GM21723 (cell line): ENCODE measurements at regions not wholly inside any gene's neighbourhood (a gene's known extent, or its start where the extent isn't known, plus 50 kb on each side); places are given as distances from the start of the nearest gene placed in this dataset.

Experiments
- ATAC-seq: cut with Tn5 transposase; IDR thresholded peaks from one replicate; pipeline ENCODE4 v1.9.1; 2021; ENCODE audit warnings: mild to moderate bottlenecking, moderate library complexity; ENCODE audit not compliant: unreplicated experiment

- peak; percentile 67 for ATAC-seq
Measured at GRCh38 chr20:39264506-39265172, 302.5 kb downstream of the DHX35 start.

- ATAC-seq: no peak
Measured at GRCh38 chr20:39263076-39263475, 300.9 kb downstream of the DHX35 start.

- no peak for ATAC-seq
Measured at GRCh38 chr20:39259808-39260207, 297.7 kb downstream of the DHX35 start.

- ATAC-seq: no peak
Measured at GRCh38 chr20:39259010-39259803, 297.1 kb downstream of the DHX35 start.

- no peak for ATAC-seq
Measured at GRCh38 chr20:39258253-39258652, 296.1 kb downstream of the DHX35 start.

- no peak for ATAC-seq
Measured at GRCh38 chr20:39253051-39253755, 291.1 kb downstream of the DHX35 start.

- no peak for ATAC-seq
Measured at GRCh38 chr20:39252035-39252434, 289.9 kb downstream of the DHX35 start.

- no peak for ATAC-seq
Measured at GRCh38 chr20:39249798-39250197, 287.7 kb downstream of the DHX35 start.

GRCh38 chr20:39248862-39249485 lies 286.8 kb downstream of the DHX35 start:
- ATAC-seq: no peak

GRCh38 chr20:39248171-39248861 lies 286.2 kb downstream of the DHX35 start:
- ATAC-seq: no peak

GRCh38 chr20:39246436-39246835 lies 284.3 kb downstream of the DHX35 start:
- ATAC-seq: no peak

- ATAC-seq: no peak
Measured at GRCh38 chr20:39245685-39246311, 283.7 kb downstream of the DHX35 start.

GRCh38 chr20:39243962-39244361 lies 281.8 kb downstream of the DHX35 start:
- no peak for ATAC-seq

- no peak for ATAC-seq
Measured at GRCh38 chr20:39242614-39243013, 280.5 kb downstream of the DHX35 start.

GRCh38 chr20:39234520-39235095 lies 272.5 kb downstream of the DHX35 start:
- ATAC-seq: no peak

- no peak for ATAC-seq
Measured at GRCh38 chr20:39233755-39234154, 271.6 kb downstream of the DHX35 start.

GRCh38 chr20:39227416-39227815 lies 265.3 kb downstream of the DHX35 start:
- no peak for ATAC-seq

- ATAC-seq: no peak
Measured at GRCh38 chr20:39225978-39226377, 263.8 kb downstream of the DHX35 start.

- no peak for ATAC-seq
Measured at GRCh38 chr20:39225536-39225935, 263.4 kb downstream of the DHX35 start.

GRCh38 chr20:39222101-39222500 lies 260.0 kb downstream of the DHX35 start:
- no peak for ATAC-seq
